ENCODE measurements at regions not wholly inside any gene's neighbourhood (a gene's known extent, or its start where the extent isn't known, plus 50 kb on each side); places are given as distances from the start of the nearest gene placed in this dataset.

DNA sequence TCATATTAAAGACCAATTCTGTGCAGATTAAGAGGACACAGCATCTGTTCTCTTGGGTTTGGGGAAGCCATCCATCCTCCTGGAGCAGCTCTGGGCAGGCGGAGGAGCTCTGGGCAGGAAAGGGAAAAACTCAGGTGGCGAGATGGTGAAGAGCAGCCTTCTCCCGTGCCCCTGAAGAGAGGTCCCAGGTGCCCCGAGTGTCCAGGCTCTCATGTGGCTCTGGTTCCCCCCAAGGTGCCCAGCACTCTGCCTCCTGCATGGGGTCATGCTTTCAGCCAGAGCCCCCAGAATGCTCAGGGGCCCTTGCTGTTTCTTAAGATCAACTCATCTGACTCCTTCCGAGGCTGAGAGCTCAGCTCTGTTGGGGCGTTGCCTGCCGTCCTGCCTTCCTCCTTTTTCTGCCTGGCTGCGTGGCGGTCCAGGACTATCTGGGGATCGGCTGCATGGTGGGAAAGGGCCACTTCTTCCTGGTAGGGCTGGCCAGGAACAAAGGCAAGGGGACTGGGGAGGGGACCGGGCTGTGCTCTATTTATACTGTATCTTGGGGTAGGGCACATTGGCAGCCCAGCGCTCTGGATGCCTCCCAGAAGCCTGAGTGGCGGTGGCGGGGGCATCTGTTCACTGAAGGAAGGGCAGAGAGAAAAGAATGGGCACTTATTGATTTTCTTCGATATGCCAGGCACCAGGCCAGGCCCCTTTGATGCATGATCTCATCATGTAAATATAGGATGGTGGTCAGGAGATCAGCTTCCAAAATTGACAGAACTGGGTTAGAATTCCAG is 103.2 kb upstream of the SDK2 start:
- Mint-ChIP-seq H3K36me3 (no peaks in the 10 kb centered on the region), H3K27me3 (peaks cover 9% of the 10 kb centered on the region), H3K9me3 (no peaks in the 10 kb centered on the region), H3K27ac (no peak overlapping the region), H3K4me1 (peaks cover 0 to 4% (median 0%) of the 10 kb centered on the region in 4 donors), H3K4me3 (no peak overlapping the region)
- Histone ChIP-seq H3K4me3 (ENCODE audit: low read depth, low read length) (no peak overlapping the region), H3K27me3 (ENCODE audit: control insufficient read depth, insufficient read depth, low read length) (no peaks in the 10 kb centered on the region), H3K4me1 (ENCODE audit: control insufficient read depth, insufficient read depth, low read length, poor library complexity, severe bottlenecking) (no peaks in the 10 kb centered on the region), H3K9me3 (ENCODE audit: control insufficient read depth in 2 of 2, low read length in 2 of 2) (no peaks in the 10 kb centered on the region), H3K27ac (ENCODE audit: insufficient read depth, low read length, poor library complexity, severe bottlenecking) (no peak overlapping the region), H3K36me3 (ENCODE audit: control insufficient read depth, insufficient read depth, low read length) (no peaks in the 10 kb centered on the region)
- no peak for ATAC-seq (ENCODE audit: low read depth in 2 of 2)
- DNase-seq, result no peak

DNA sequence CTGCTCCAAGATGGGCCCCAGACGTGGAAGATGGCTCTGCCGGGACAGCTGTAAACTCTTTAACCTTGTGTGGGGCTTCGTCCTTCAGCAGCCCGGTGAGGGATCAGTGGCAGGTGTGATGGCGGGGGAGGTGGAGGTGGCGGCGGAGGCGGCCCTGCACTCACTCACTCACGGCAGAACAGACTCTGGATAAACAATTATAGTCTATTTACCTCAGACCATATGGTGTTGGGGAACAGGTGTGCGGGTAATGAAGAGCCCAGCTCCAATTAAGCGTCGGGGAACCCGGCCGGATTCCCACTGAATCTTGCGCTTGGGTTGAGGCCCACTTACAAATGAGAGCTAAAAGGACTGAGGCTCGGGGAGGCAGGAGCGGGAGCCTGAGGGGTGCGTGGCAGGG is 104.3 kb upstream of the SDK2 start:
- H3K36me3 Mint-ChIP-seq, result no peaks in the 10 kb centered on the region
- DNase-seq, result no peak
- H3K4me1 Mint-ChIP-seq, result peaks cover 0 to 4% (median 0%) of the 10 kb centered on the region in 4 donors
- ATAC-seq (ENCODE audit: low read depth in 2 of 2), result no peak
- Histone ChIP-seq H3K27me3 (ENCODE audit: control insufficient read depth, insufficient read depth, low read length) (no peaks in the 10 kb centered on the region), H3K4me3 (ENCODE audit: low read depth, low read length) (no peak overlapping the region), H3K27ac (ENCODE audit: insufficient read depth, low read length, poor library complexity, severe bottlenecking) (no peak overlapping the region), H3K36me3 (ENCODE audit: control insufficient read depth, insufficient read depth, low read length) (no peaks in the 10 kb centered on the region), H3K9me3 (ENCODE audit: control insufficient read depth in 2 of 2, low read length in 2 of 2) (no peaks in the 10 kb centered on the region), H3K4me1 (ENCODE audit: control insufficient read depth, insufficient read depth, low read length, poor library complexity, severe bottlenecking) (no peaks in the 10 kb centered on the region)
- H3K9me3 Mint-ChIP-seq, result no peaks in the 10 kb centered on the region
- H3K4me3 Mint-ChIP-seq, result no peak overlapping the region
- peaks cover 9% of the 10 kb centered on the region for H3K27me3 Mint-ChIP-seq
- no peak overlapping the region for H3K27ac Mint-ChIP-seq

DNA sequence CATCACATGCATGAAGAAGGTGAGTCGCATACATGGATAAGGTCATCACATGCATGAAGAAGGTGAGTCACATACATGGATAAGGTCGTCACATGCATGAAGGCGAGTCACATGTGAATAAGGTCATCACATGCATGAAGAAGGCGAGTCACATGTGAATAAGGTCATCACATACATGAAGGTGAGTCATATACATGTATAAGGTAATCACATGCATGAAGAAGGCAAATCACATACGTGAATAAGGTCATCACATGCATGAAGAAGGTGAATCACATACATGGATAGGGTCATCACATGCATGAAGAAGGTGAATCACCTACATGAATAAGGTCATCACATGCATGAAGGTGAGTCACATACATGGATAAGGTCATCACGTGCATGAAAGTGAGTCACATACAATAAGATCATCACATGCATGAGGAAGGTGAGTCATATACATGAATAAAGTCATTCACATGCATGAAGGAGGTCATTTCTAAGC is 105.1 kb upstream of the SDK2 start:
- no peak overlapping the region for H3K27ac Mint-ChIP-seq
- no peak overlapping the region for H3K4me3 Mint-ChIP-seq
- ATAC-seq (ENCODE audit: low read depth in 2 of 2), result no peak

DNA sequence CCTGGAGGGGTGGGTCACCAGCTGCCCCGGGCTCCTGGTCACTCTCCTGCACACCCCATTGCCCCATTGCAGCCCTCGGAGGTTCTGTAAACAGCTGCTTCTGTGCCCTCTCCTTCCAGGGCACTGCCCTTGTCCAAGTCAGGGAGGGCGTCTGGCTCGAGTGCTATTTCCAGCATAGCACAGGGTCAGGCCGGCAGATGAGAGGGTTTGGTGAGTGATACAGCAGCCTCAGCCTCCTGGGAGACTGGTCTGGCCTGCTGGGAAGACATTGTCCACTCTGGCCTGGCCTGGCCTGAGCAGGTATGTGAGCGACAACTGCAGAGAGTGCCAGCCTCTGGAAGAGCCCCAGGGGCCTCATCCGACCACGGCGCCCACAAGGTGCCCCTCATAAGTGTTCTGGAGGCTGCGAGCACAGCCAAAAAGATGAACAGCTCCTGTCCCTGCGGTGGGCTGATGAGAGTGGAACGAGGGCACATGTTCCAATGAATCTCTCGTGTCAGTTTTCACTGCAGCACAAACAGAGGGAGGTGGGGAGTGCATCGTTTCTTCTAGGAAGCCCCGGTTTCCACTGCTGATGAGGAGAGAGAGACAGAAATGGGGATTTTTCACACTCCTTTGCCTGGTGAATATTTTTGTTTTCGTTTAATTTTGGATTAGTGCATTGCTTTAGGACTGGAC is 105.8 kb upstream of the SDK2 start:
- Mint-ChIP-seq H3K9me3 (peaks cover 0 to 3% (median 0%) of the 10 kb centered on the region in 7 donors), H3K27me3 (peaks cover 7% of the 10 kb centered on the region), H3K4me1 (peaks cover 0 to under 1% (median 0%) of the 10 kb centered on the region in 4 donors), H3K4me3 (no peak overlapping the region), H3K27ac (peak overlapping the region in 1 of 3 donors; percentile 20), H3K36me3 (no peaks in the 10 kb centered on the region)
- Histone ChIP-seq H3K36me3 (ENCODE audit: control insufficient read depth, insufficient read depth, low read length) (no peaks in the 10 kb centered on the region), H3K27me3 (ENCODE audit: control insufficient read depth, insufficient read depth, low read length) (no peaks in the 10 kb centered on the region), H3K4me1 (ENCODE audit: control insufficient read depth, insufficient read depth, low read length, poor library complexity, severe bottlenecking) (no peaks in the 10 kb centered on the region), H3K4me3 (ENCODE audit: low read depth, low read length) (no peak overlapping the region), H3K27ac (ENCODE audit: insufficient read depth, low read length, poor library complexity, severe bottlenecking) (no peak overlapping the region), H3K9me3 (ENCODE audit: control insufficient read depth in 2 of 2, low read length in 2 of 2) (no peaks in the 10 kb centered on the region)
- DNase-seq (no peak), ATAC-seq (ENCODE audit: low read depth in 2 of 2) (no peak)

More for the DNA sequence above, 105.1 kb upstream of the SDK2 start:
- H3K4me1 ChIP-seq (ENCODE audit: control insufficient read depth, insufficient read depth, low read length, poor library complexity, severe bottlenecking), result no peaks in the 10 kb centered on the region
- peaks cover 9% of the 10 kb centered on the region for H3K27me3 Mint-ChIP-seq
- no peaks in the 10 kb centered on the region for H3K36me3 ChIP-seq (ENCODE audit: control insufficient read depth, insufficient read depth, low read length)
- H3K4me1 Mint-ChIP-seq, result peaks cover 0 to 4% (median 0%) of the 10 kb centered on the region in 4 donors
- no peaks in the 10 kb centered on the region for H3K9me3 ChIP-seq (ENCODE audit: control insufficient read depth in 2 of 2, low read length in 2 of 2)
- no peaks in the 10 kb centered on the region for H3K36me3 Mint-ChIP-seq
- no peaks in the 10 kb centered on the region for H3K27me3 ChIP-seq (ENCODE audit: control insufficient read depth, insufficient read depth, low read length)
- H3K9me3 Mint-ChIP-seq, result no peaks in the 10 kb centered on the region
- H3K4me3 ChIP-seq (ENCODE audit: low read depth, low read length), result no peak overlapping the region
- H3K27ac ChIP-seq (ENCODE audit: insufficient read depth, low read length, poor library complexity, severe bottlenecking), result no peak overlapping the region
- DNase-seq, result no peak

DNA sequence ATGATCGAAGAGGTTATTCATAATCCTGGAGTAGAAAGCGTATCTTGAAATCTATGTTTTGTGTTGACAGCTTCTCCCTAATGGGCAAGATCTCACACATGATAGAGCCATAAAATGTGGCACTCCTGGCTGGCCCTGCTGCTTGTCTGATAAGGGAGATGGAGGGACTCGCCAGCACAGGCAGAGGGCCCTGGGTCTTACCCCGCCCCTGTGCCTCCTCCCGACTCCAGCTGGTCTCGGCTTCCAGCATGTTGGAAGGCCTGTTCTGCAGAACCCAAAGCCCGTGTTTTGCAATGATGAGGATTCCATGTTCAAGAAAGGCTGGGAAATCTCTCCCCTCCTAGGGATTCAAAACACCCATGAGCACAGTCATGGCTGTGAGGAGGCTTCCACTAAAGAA is 106.7 kb upstream of the SDK2 start:
- H3K27me3 ChIP-seq (ENCODE audit: control insufficient read depth, insufficient read depth, low read length), result no peaks in the 10 kb centered on the region
- no peak overlapping the region for H3K4me3 ChIP-seq (ENCODE audit: low read depth, low read length)
- no peaks in the 10 kb centered on the region for H3K4me1 ChIP-seq (ENCODE audit: control insufficient read depth, insufficient read depth, low read length, poor library complexity, severe bottlenecking)
- Mint-ChIP-seq H3K36me3 (no peaks in the 10 kb centered on the region), H3K27ac (no peak overlapping the region), H3K27me3 (peaks cover 5% of the 10 kb centered on the region), H3K4me1 (no peaks in the 10 kb centered on the region), H3K4me3 (no peak overlapping the region), H3K9me3 (peaks cover 0 to 3% (median 0%) of the 10 kb centered on the region in 7 donors)
- no peak overlapping the region for H3K27ac ChIP-seq (ENCODE audit: insufficient read depth, low read length, poor library complexity, severe bottlenecking)
- no peaks in the 10 kb centered on the region for H3K9me3 ChIP-seq (ENCODE audit: control insufficient read depth in 2 of 2, low read length in 2 of 2)
- DNase-seq (no peak), ATAC-seq (ENCODE audit: low read depth in 2 of 2) (no peak)
- H3K36me3 ChIP-seq (ENCODE audit: control insufficient read depth, insufficient read depth, low read length), result no peaks in the 10 kb centered on the region

DNA sequence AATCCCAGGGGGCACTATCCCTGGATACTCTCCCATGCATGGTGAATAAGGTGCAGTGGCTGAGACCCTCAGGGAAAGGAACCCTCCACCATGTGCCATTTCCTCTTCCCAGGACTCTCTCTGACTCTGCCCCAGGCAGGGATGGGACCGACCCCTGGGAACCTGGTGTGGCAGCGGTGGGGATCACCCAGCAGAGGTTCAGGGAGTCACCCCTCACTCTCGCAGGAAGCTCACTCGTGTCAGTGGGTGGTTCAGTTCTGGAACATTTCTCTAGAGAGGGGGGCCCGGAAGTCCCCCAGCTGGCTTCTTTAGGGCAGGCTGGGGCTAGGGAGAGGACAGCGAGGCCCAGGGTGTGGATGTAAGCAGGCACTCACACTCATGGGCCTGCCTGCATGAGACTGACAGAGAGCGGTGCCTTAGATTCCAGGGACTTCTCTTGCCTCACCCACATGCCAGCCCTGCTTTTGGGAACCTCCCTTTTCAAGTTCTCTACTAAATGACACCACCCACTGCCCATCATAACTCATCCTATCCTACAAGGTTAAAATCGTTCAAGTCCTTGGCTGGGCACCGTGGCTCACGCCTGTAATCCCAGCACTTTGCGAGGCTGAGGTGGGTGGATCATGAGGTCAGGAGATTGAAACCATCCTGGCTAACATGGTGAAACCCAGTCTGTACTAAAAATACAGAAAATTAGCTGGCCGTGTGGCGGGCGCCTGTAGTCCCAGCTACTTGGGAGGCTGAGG is 109.7 kb upstream of the SDK2 start:
- DNase-seq, result no peak
- no peaks in the 10 kb centered on the region for H3K36me3 ChIP-seq (ENCODE audit: control insufficient read depth, insufficient read depth, low read length)
- H3K27me3 Mint-ChIP-seq, result peaks cover 5% of the 10 kb centered on the region
- H3K4me3 Mint-ChIP-seq, result no peak overlapping the region
- no peaks in the 10 kb centered on the region for H3K27me3 ChIP-seq (ENCODE audit: control insufficient read depth, insufficient read depth, low read length)
- H3K9me3 ChIP-seq (ENCODE audit: control insufficient read depth in 2 of 2, low read length in 2 of 2), result no peaks in the 10 kb centered on the region
- H3K9me3 Mint-ChIP-seq, result peaks cover 0 to 3% (median 0%) of the 10 kb centered on the region in 7 donors
- H3K4me1 ChIP-seq (ENCODE audit: control insufficient read depth, insufficient read depth, low read length, poor library complexity, severe bottlenecking), result peaks cover 10% of the 10 kb centered on the region
- H3K36me3 Mint-ChIP-seq, result no peaks in the 10 kb centered on the region
- no peak overlapping the region for H3K4me3 ChIP-seq (ENCODE audit: low read depth, low read length)
- no peak for ATAC-seq (ENCODE audit: low read depth in 2 of 2)
- peaks cover 0 to 11% (median 2%) of the 10 kb centered on the region in 4 donors for H3K4me1 Mint-ChIP-seq
- H3K27ac ChIP-seq (ENCODE audit: insufficient read depth, low read length, poor library complexity, severe bottlenecking), result no peak overlapping the region
- no peak overlapping the region for H3K27ac Mint-ChIP-seq

DNA sequence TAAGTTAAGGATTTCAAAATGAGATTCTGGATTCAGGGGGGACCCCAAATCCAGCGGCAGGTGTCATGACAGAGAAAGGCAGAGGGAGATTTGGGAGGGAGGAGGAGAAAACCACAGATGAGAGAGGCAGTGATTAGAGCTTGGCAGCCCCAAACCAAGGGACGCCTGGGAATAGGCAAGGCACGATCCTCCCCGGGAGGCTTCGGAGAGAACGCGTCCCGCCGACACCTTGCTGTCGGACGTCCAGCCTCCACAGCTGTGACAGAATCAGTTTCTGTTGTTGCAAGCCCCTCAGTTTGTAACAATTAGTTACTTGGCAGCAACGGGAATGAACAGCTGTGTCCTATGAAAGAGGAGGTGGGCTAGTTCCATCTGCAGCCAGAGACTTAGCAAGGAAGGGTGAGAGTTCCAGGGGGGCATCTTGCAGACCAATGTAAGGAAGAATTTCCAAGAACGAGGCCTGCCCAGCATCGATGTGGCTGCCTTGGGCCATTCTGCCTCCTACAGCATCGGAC is 110.7 kb upstream of the SDK2 start:
- Histone ChIP-seq H3K27ac (ENCODE audit: insufficient read depth, low read length, poor library complexity, severe bottlenecking) (no peak overlapping the region), H3K9me3 (ENCODE audit: control insufficient read depth in 2 of 2, low read length in 2 of 2) (no peaks in the 10 kb centered on the region), H3K4me1 (ENCODE audit: control insufficient read depth, insufficient read depth, low read length, poor library complexity, severe bottlenecking) (peaks cover 13% of the 10 kb centered on the region), H3K36me3 (ENCODE audit: control insufficient read depth, insufficient read depth, low read length) (no peaks in the 10 kb centered on the region), H3K27me3 (ENCODE audit: control insufficient read depth, insufficient read depth, low read length) (no peaks in the 10 kb centered on the region), H3K4me3 (ENCODE audit: low read depth, low read length) (no peak overlapping the region)
- no peak overlapping the region for H3K27ac Mint-ChIP-seq
- H3K4me3 Mint-ChIP-seq, result no peak overlapping the region
- H3K36me3 Mint-ChIP-seq, result no peaks in the 10 kb centered on the region
- H3K9me3 Mint-ChIP-seq, result peaks cover 0 to 3% (median 0%) of the 10 kb centered on the region in 7 donors
- H3K27me3 Mint-ChIP-seq, result peaks cover 5% of the 10 kb centered on the region
- DNase-seq (no peak), ATAC-seq (ENCODE audit: low read depth in 2 of 2) (no peak)
- peaks cover 0 to 17% (median 3%) of the 10 kb centered on the region in 4 donors for H3K4me1 Mint-ChIP-seq
